ENCODE measurements at regions not wholly inside any gene's neighbourhood (a gene's known extent, or its start where the extent isn't known, plus 50 kb on each side); places are given as distances from the start of the nearest gene placed in this dataset.
A peak's percentile ranks its signal among the peaks of the same experiment; 100 is the strongest.

GRCh38 chr1:94734963-94735901 is 84.9 kb upstream of the SLC44A3 start (continued):
- TF ChIP-seq, protein P1, sequence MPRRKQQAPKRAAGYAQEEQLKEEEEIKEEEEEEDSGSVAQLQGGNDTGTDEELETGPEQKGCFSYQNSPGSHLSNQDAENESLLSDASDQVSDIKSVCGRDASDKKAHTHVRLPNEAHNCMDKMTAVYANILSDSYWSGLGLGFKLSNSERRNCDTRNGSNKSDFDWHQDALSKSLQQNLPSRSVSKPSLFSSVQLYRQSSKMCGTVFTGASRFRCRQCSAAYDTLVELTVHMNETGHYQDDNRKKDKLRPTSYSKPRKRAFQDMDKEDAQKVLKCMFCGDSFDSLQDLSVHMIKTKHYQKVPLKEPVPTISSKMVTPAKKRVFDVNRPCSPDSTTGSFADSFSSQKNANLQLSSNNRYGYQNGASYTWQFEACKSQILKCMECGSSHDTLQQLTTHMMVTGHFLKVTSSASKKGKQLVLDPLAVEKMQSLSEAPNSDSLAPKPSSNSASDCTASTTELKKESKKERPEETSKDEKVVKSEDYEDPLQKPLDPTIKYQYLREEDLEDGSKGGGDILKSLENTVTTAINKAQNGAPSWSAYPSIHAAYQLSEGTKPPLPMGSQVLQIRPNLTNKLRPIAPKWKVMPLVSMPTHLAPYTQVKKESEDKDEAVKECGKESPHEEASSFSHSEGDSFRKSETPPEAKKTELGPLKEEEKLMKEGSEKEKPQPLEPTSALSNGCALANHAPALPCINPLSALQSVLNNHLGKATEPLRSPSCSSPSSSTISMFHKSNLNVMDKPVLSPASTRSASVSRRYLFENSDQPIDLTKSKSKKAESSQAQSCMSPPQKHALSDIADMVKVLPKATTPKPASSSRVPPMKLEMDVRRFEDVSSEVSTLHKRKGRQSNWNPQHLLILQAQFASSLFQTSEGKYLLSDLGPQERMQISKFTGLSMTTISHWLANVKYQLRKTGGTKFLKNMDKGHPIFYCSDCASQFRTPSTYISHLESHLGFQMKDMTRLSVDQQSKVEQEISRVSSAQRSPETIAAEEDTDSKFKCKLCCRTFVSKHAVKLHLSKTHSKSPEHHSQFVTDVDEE (CRISPR knock-in tag; IDR thresholded peaks at IDR 0.05), result no peak
- TF ChIP-seq PPARA (CRISPR knock-in tag; IDR thresholded peaks at IDR 0.05; ENCODE audit: borderline replicate concordance), result no peak

GRCh38 chr1:94731891-94732290 is 88.3 kb upstream of the SLC44A3 start:
- ATAC-seq, result no peak
- TF ChIP-seq, protein P2, sequence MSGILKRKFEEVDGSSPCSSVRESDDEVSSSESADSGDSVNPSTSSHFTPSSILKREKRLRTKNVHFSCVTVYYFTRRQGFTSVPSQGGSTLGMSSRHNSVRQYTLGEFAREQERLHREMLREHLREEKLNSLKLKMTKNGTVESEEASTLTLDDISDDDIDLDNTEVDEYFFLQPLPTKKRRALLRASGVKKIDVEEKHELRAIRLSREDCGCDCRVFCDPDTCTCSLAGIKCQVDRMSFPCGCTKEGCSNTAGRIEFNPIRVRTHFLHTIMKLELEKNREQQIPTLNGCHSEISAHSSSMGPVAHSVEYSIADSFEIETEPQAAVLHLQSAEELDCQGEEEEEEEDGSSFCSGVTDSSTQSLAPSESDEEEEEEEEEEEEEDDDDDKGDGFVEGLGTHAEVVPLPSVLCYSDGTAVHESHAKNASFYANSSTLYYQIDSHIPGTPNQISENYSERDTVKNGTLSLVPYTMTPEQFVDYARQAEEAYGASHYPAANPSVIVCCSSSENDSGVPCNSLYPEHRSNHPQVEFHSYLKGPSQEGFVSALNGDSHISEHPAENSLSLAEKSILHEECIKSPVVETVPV (CRISPR knock-in tag; IDR thresholded peaks at IDR 0.05), result no peak
- TF ChIP-seq GLIS3 (CRISPR knock-in tag; IDR thresholded peaks at IDR 0.05) (no peak), ZC3H10 (CRISPR knock-in tag; IDR thresholded peaks at IDR 0.05) (no peak), BACH2 (CRISPR knock-in tag; IDR thresholded peaks at IDR 0.05; ENCODE audit: borderline replicate concordance) (no peak), ARNTL (CRISPR knock-in tag; IDR thresholded peaks at IDR 0.05; ENCODE audit: borderline replicate concordance, low read depth) (no peak), ZNF565 (CRISPR knock-in tag; conservative IDR thresholded peaks at IDR 0.05; ENCODE audit: low read depth) (no peak)

DNA sequence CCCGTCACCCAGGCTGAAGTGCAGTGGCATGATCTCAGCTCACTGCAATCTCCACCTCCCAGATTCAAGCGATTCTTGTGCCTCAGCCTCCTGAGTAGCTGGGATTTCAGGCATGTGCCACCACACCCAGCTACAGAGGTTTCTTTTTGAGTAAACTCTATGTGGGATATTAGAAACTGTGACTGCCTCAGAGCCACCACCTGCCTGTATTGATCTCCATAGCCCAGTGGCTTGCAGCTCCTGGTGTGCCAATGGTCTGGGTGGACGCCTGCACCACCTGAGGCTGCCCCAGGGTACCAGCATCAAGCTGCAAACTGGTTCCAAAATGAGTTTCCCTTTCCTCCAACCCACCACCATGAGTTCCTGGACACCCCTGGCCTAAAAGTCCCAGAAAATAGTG is 89.7 kb upstream of the SLC44A3 start:
- no peak for ATAC-seq

DNA sequence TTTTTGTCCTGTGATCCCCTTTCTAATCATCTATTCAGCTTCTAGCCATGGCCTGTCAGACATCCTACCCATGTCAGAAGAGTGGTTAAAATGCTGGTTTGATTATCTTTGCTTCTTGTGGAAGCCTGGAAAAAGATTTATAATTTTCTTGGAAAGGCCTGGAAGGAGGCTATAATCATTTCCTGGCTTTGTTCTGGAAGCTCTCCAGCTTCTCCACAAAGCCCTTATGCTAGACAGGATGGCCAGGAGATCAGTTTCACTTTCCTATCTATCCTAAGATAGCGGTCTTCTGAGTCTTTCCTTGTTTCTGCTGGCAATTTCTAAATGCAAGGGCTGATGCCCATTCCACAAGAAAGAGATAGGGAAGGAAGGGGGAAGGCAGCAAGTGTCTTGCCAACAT is 90.9 kb upstream of the SLC44A3 start:
- peak; percentile 91 for ATAC-seq
- TF ChIP-seq PATZ1 (CRISPR knock-in tag; IDR thresholded peaks at IDR 0.05; ENCODE audit: borderline replicate concordance) (no peak), ARNTL (CRISPR knock-in tag; IDR thresholded peaks at IDR 0.05; ENCODE audit: borderline replicate concordance, low read depth) (no peak), CREB5 (CRISPR knock-in tag; IDR thresholded peaks at IDR 0.05; ENCODE audit: low read depth) (no peak), TCF4 (CRISPR knock-in tag; IDR thresholded peaks at IDR 0.05; ENCODE audit: borderline replicate concordance) (no peak), TOX (CRISPR knock-in tag; IDR thresholded peaks at IDR 0.05; ENCODE audit: borderline replicate concordance) (no peak), CSDC2 (CRISPR knock-in tag; IDR thresholded peaks at IDR 0.05) (no peak)
- TF ChIP-seq, protein P3, sequence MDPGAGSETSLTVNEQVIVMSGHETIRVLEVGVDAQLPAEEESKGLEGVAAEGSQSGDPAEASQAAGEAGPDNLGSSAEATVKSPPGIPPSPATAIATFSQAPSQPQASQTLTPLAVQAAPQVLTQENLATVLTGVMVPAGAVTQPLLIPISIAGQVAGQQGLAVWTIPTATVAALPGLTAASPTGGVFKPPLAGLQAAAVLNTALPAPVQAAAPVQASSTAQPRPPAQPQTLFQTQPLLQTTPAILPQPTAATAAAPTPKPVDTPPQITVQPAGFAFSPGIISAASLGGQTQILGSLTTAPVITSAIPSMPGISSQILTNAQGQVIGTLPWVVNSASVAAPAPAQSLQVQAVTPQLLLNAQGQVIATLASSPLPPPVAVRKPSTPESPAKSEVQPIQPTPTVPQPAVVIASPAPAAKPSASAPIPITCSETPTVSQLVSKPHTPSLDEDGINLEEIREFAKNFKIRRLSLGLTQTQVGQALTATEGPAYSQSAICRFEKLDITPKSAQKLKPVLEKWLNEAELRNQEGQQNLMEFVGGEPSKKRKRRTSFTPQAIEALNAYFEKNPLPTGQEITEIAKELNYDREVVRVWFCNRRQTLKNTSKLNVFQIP (CRISPR knock-in tag; IDR thresholded peaks at IDR 0.05; ENCODE audit: borderline replicate concordance, low read depth), result no peak

More for the DNA sequence above, 89.7 kb upstream of the SLC44A3 start:
- TF ChIP-seq ZNF8 (CRISPR knock-in tag; IDR thresholded peaks at IDR 0.05), result no peak
- TF ChIP-seq ESRRG (CRISPR knock-in tag; IDR thresholded peaks at IDR 0.05), result no peak
- TF ChIP-seq RARB (CRISPR knock-in tag; IDR thresholded peaks at IDR 0.05), result no peak
- TF ChIP-seq, protein P3 (CRISPR knock-in tag; IDR thresholded peaks at IDR 0.05; ENCODE audit: borderline replicate concordance, low read depth), result no peak
- TF ChIP-seq ZNF565 (CRISPR knock-in tag; conservative IDR thresholded peaks at IDR 0.05; ENCODE audit: low read depth), result no peak
- no peak for TF ChIP-seq BACH2 (CRISPR knock-in tag; IDR thresholded peaks at IDR 0.05; ENCODE audit: borderline replicate concordance)
- TF ChIP-seq, protein P2 (CRISPR knock-in tag; IDR thresholded peaks at IDR 0.05), result no peak
- no peak for TF ChIP-seq ZFP3 (CRISPR knock-in tag; IDR thresholded peaks at IDR 0.05)
- TF ChIP-seq TOX (CRISPR knock-in tag; IDR thresholded peaks at IDR 0.05; ENCODE audit: borderline replicate concordance), result no peak
